HepG2 (cell line): ENCODE measurements at regions not wholly inside any gene's neighbourhood (a gene's known extent, or its start where the extent isn't known, plus 50 kb on each side); places are given as distances from the start of the nearest gene placed in this dataset.
A peak's percentile ranks its signal among the peaks of the same experiment; 100 is the strongest.

Source experiments
- ATAC-seq: fragments of 200-7000 bp; cut with Tn5 transposase; 3 replicates; pipeline ENCODE4 v1.9.1; 2020; ENCODE audit warnings: mild to moderate bottlenecking, moderate library complexity
- BruUV-seq: library from RNA; stranded (reverse); fragments of 400-500 nt; replicated peaks from 2 replicates; lab custom pipeline; 2021; lab: Mats Ljungman, UMichigan
- CTCF ChIA-PET: fragments of 300-600 bp; formaldehyde crosslinking; extraction: SDS; loops from one replicate; lab custom pipeline; 2021; ENCODE audit warnings: low total read pairs, inconsistent platforms, low intra/inter-chr PET ratio; lab: Yijun Ruan, JAX
- POLR2A ChIA-PET: fragments of 350-600 bp; sonication (Branson Sonifier 250); formaldehyde crosslinking; loops from one replicate; lab custom pipeline; 2020; ENCODE audit warnings: antibody characterized with exemption, inconsistent platforms; lab: Yijun Ruan, JAX
- DNase-seq: peaks from one replicate; pipeline ENCODE4 v3.0.0-alpha.2; 2015; ENCODE audit warnings: low spot score
- FAIRE-seq: peaks from 3 replicates; lab custom pipeline; 2011; peaks lifted over from hg19 to GRCh38; lab: Jason Lieb, UNC
- H2AFZ ChIP-seq: one replicate; pipeline ENCODE4 v1.6.1; 2011; ENCODE audit warnings: low read length, inconsistent platforms
- H3K27ac ChIP-seq: fragments of 300-600 bp; 3 replicates; pipeline ENCODE4 v1.8.0; 2011; ENCODE audit warnings: mixed run types, mild to moderate bottlenecking, mixed read lengths, low read length, inconsistent platforms; ENCODE audit not compliant: insufficient read depth; ENCODE audit errors: extremely low read length
- H3K27me3 ChIP-seq, 2 experiments: fragments of 200-600 bp in 1 of 2; 2 replicates in 1 of 2; 3 replicates in 1 of 2; pipeline versions ENCODE4 v1.6.0 to v1.8.0; 2011; ENCODE audit warnings: low read length in 2 of 2, mild to moderate bottlenecking in 2 of 2, moderate library complexity in 2 of 2, inconsistent platforms in 1 of 2; ENCODE audit not compliant: insufficient read depth in 2 of 2, control insufficient read depth in 1 of 2
- H3K36me3 ChIP-seq, 2 experiments: fragments of 200-600 bp in 1 of 2; replicated peaks in 1 of 2; 2 replicates in 1 of 2; 3 replicates in 1 of 2; pipeline versions ENCODE4 v1.5.1 to v1.8.0; 2011; ENCODE audit warnings: low read length in 2 of 2, inconsistent platforms in 1 of 2; ENCODE audit not compliant: insufficient read depth in 2 of 2, control insufficient read depth in 1 of 2
- H3K4me1 ChIP-seq: 2 replicates; pipeline ENCODE4 v1.5.1; 2012; ENCODE audit warnings: low read length, inconsistent platforms; ENCODE audit not compliant: insufficient read depth
- H3K4me2 ChIP-seq: 2 replicates; pipeline ENCODE4 v1.6.0; 2011; ENCODE audit warnings: low read depth, low read length, inconsistent platforms
- H3K4me3 ChIP-seq, 3 experiments: fragments of 200-600 bp in 1 of 3; sonication (generic), shearing (Covaris generic) in 1 of 3; replicated peaks in 1 of 3; 2 replicates each; pipeline ENCODE4 v1.5.1; 2011 to 2016; ENCODE audit warnings: low read length in 3 of 3, inconsistent platforms in 2 of 3, low read depth in 2 of 3, mild to moderate bottlenecking in 2 of 3, control low read depth in 1 of 3, mixed read lengths in 1 of 3; ENCODE audit not compliant: insufficient read depth in 1 of 3
- H3K79me2 ChIP-seq: one replicate; pipeline ENCODE4 v1.6.1; 2011; ENCODE audit warnings: low read length, inconsistent platforms; ENCODE audit not compliant: insufficient read depth
- H3K9ac ChIP-seq: 2 replicates; pipeline ENCODE4 v1.6.0; 2011; ENCODE audit warnings: mild to moderate bottlenecking, low read depth, low read length, inconsistent platforms; ENCODE audit not compliant: insufficient read depth
- H3K9me3 ChIP-seq: 2 replicates; pipeline ENCODE4 v1.5.1; 2012; ENCODE audit warnings: mild to moderate bottlenecking, low read length
- H4K20me1 ChIP-seq: 2 replicates; pipeline ENCODE4 v1.6.0; 2011; ENCODE audit warnings: inconsistent platforms, mild to moderate bottlenecking, low read length, moderate library complexity; ENCODE audit not compliant: insufficient read depth
- ARID2 ChIP-seq: sonication (generic); formaldehyde crosslinking; IDR thresholded peaks from 2 replicates; pipeline ENCODE4 v1.8.1; 2022; ENCODE audit warnings: mild to moderate bottlenecking, missing genetic modification reagents, borderline replicate concordance
- CREB1 ChIP-seq, 2 experiments: fragments of 450-650 bp in 1 of 2; IDR thresholded peaks; 2 replicates each; pipeline ENCODE4 v1.6.1; 2016 to 2017; ENCODE audit warnings: control low read depth in 1 of 2, mild to moderate bottlenecking in 1 of 2, missing compliant biosample characterization in 1 of 2, missing genetic modification characterization in 1 of 2
- EP300 ChIP-seq, 3 experiments: sonication (generic) in 1 of 3; formaldehyde crosslinking in 1 of 3; IDR thresholded peaks; 2 replicates each; pipeline versions ENCODE4 v1.5.1 to v1.6.1; 2011 to 2020; ENCODE audit warnings: low read depth in 2 of 3, low read length in 2 of 3, borderline replicate concordance in 1 of 3, improper control_type of control experiment in 1 of 3, mild to moderate bottlenecking in 1 of 3, missing genetic modification reagents in 1 of 3, moderate library complexity in 1 of 3
- EZH2 ChIP-seq: conservative IDR thresholded peaks from 2 replicates; pipeline ENCODE4 v1.6.1; 2012; ENCODE audit warnings: mild to moderate bottlenecking, low read depth, low read length, moderate library complexity
- KLF16 ChIP-seq, 2 experiments: sonication (generic) in 1 of 2; formaldehyde crosslinking in 1 of 2; IDR thresholded peaks; 2 replicates each; pipeline versions ENCODE4 v1.6.1 to v1.8.0; 2016 to 2023; ENCODE audit warnings: missing genetic modification reagents in 2 of 2, missing compliant biosample characterization in 1 of 2
- POGK ChIP-seq: sonication (generic); formaldehyde crosslinking; conservative IDR thresholded peaks from 2 replicates; pipeline ENCODE4 v1.8.0; 2022; ENCODE audit warnings: mild to moderate bottlenecking, moderate library complexity, missing genetic modification reagents
- POGZ ChIP-seq: sonication (generic); formaldehyde crosslinking; IDR thresholded peaks from 2 replicates; pipeline ENCODE4 v1.4.0; 2020; ENCODE audit warnings: mild to moderate bottlenecking, missing genetic modification reagents
- TCF7 ChIP-seq: sonication (generic); IDR thresholded peaks from 2 replicates; pipeline ENCODE4 v1.6.1; 2016; ENCODE audit warnings: antibody characterized with exemption, low read depth
- ZNF333 ChIP-seq: sonication (generic); formaldehyde crosslinking; IDR thresholded peaks from 2 replicates; pipeline ENCODE4 v1.4.0; 2020; ENCODE audit warnings: mild to moderate bottlenecking, missing genetic modification reagents, borderline replicate concordance
- ZNF383 ChIP-seq: sonication (generic); formaldehyde crosslinking; IDR thresholded peaks from 2 replicates; pipeline ENCODE4 v1.4.0; 2020; ENCODE audit warnings: missing genetic modification reagents, mild to moderate bottlenecking, borderline replicate concordance
- ZNF513 ChIP-seq: sonication (generic); formaldehyde crosslinking; conservative IDR thresholded peaks from 2 replicates; pipeline ENCODE4 v1.5.0; 2020; ENCODE audit warnings: missing genetic modification reagents
- WGBS: methylation state at CpG from one replicate; pipeline ENCODE4 v1.1.6; 2017; ENCODE audit warnings: low lambda C conversion rate; 5-methylcytosine and 5-hydroxymethylcytosine counted together
- in situ Hi-C: cut with HindIII; loops from 2 replicates; pipeline ENCODE4 v1.10.0; 2017; ENCODE audit warnings: low pct_unique_long_range_greater_than_20kb; ENCODE audit not compliant: extremely low pct_ligation_motif_present
- intact Hi-C: fragments of 100-400 bp; cut with micrococcal nuclease; formaldehyde crosslinking; loops from one replicate; pipeline ENCODE4 v1.10.0; 2022; ENCODE audit not compliant: unreplicated experiment

GRCh38 chr10:91032611-91033206 lies 111.8 kb upstream of the ANKRD1 start:
- in situ Hi-C loops, result no loop called here
- ATAC-seq, result no peak

GRCh38 chr10:91033324-91033950 lies 112.5 kb upstream of the ANKRD1 start:
- ATAC-seq (no peak), DNase-seq (no peak), FAIRE-seq (no peak)
- Histone ChIP-seq H3K9me3 (no peaks in the 10 kb centered on the region), H3K36me3 (no peaks in the 10 kb centered on the region), H3K4me2 (no peak overlapping the region), H3K4me1 (peaks cover 10% of the 10 kb centered on the region), H3K9ac (no peak overlapping the region), H3K27me3 (peaks cover 3 to 4% of the 10 kb centered on the region in 2 experiments; a peak in 2 of 5 replicates), H3K4me3 (no peak overlapping the region), H3K79me2 (no peaks in the 10 kb centered on the region), H2AFZ (no peak overlapping the region), H4K20me1 (no peaks in the 10 kb centered on the region), H3K27ac (no peak overlapping the region)
- TF ChIP-seq KLF16 (CRISPR knock-in tag; IDR thresholded peaks at IDR 0.05) (no peak), POGZ (CRISPR knock-in tag) (no peak), ZNF383 (CRISPR knock-in tag) (no peak), POGK (no peak), EZH2 (no peak), EP300 (IDR thresholded peaks at IDR 0.05; ENCODE audit: low read depth in 2 of 2, low read length in 2 of 2) (no peak), EP300 (CRISPR knock-in tag; IDR thresholded peaks at IDR 0.05; ENCODE audit: borderline replicate concordance) (no peak), ZNF513 (CRISPR knock-in tag) (no peak)
- intact Hi-C loops, result no loop called here
- 47% methylated on average over 6 of the region's 6 CpGs for WGBS
- BruUV-seq, result no TSS peak
- in situ Hi-C loops, result no loop called here
- POLR2A ChIA-PET, result no interaction called here
- CTCF ChIA-PET, result no interaction called here

More at GRCh38 chr10:91032611-91033206, 111.8 kb upstream of the ANKRD1 start:
- H3K4me3 ChIP-seq, result no peak overlapping the region
- TF ChIP-seq ZNF333 (CRISPR knock-in tag) (no peak), CREB1 (IDR thresholded peaks at IDR 0.05) (0 out of 2 replicates have a peak, but pooled peaks have one; percentile 4), CREB1 (CRISPR knock-in tag; IDR thresholded peaks at IDR 0.05) (no peak), TCF7 (no peak), ARID2 (CRISPR knock-in tag) (no peak)
- H3K27ac ChIP-seq, result no peak overlapping the region
- no peak overlapping the region for H3K4me2 ChIP-seq
- H3K4me1 ChIP-seq, result peaks cover 10% of the 10 kb centered on the region
- H4K20me1 ChIP-seq, result no peaks in the 10 kb centered on the region
- BruUV-seq, result no TSS peak
- DNase-seq (no peak), FAIRE-seq (no peak)
- H3K9ac ChIP-seq, result no peak overlapping the region
- CTCF ChIA-PET, result no interaction called here
- POLR2A ChIA-PET, result no interaction called here
- 0% methylated on average over 5 of the region's 5 CpGs for WGBS
- intact Hi-C loops, result no loop called here
- H3K36me3 ChIP-seq, result no peaks in the 10 kb centered on the region
- peaks cover 3 to 4% of the 10 kb centered on the region in 2 experiments; a peak in 2 of 5 replicates for H3K27me3 ChIP-seq
- H3K79me2 ChIP-seq, result no peaks in the 10 kb centered on the region
- no peaks in the 10 kb centered on the region for H3K9me3 ChIP-seq
- no peak overlapping the region for H2AFZ ChIP-seq
